ENCODE measurements at regions not wholly inside any gene's neighbourhood (a gene's known extent, or its start where the extent isn't known, plus 50 kb on each side); places are given as distances from the start of the nearest gene placed in this dataset.
"Not testable (repeated sequence)": the region's sequence is repeated elsewhere in the genome, so short reads cannot be mapped to it uniquely, and the experiment has no call there.

DNA sequence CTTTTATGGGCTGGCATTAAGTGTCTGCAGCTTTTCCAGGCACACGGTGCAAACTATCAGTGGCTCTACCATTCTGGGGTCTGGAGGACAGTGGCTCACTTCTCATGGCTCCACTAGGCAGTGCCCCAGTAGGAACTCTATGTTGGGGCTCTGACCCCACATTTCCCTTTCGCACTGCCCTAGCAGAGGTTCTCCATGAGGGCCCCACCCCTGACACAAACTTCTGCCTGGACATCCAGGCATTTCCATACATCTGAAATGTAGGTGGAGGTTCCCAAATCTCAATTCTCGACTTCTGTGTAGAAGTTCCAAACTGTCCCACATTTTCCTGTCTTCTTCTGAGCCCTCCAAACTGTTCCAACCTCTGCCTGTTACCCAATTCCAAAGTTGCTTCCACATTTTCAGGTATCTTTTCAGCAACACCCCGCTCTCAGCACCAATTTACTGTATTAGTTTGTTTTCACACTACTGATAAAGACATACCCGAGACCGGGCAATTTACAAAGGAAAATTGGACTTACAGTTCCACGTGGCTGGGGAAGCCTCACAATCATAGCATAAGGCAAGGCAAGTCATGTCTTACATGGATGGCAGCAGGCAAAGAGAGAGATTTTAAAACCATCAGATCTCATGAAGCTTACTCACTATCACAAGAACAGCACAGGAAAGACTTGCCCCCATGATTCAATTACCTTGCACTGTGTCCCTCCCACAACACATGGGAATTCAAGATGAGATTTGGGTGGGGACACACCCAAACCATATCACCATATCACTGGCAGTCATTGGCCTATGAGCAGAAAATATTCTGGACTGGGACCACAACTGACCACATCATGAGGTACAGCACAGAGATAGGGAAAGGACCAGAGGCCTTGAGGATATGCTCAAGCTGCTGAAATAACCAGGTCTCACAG, 136.8 kb downstream of the TMEM30B start:
- not testable (repeated sequence) for H3K27me3 Mint-ChIP-seq; H3K36me3 Mint-ChIP-seq (ENCODE audit: low read depth); H3K4me1 Mint-ChIP-seq (ENCODE audit: low read depth); H3K27ac Mint-ChIP-seq; DNase-seq; H3K4me3 Mint-ChIP-seq
- peaks cover 20% of the 10 kb centered on the region for H3K9me3 Mint-ChIP-seq

DNA sequence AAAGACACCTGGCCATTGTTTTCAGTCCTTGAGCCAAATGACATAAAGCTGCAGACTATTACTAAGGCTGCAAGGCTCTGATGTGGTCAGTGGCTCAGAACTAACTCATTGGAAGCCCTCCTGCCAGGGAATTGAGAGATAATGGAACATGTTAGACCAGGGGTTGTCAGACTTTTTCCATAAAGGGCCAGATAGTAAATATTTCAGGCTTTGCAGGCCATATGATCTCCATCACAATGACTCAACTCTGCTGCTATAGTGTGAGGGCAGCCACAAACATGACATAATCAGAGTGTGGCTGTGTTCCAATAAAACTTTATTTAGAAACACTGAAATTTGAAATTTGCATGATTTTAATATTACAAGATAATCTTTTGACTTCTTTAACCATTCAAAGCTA, 140.3 kb downstream of the TMEM30B start:
- Mint-ChIP-seq H3K9me3 (peaks cover 20% of the 10 kb centered on the region), H3K4me3 (no peak overlapping the region)

DNA sequence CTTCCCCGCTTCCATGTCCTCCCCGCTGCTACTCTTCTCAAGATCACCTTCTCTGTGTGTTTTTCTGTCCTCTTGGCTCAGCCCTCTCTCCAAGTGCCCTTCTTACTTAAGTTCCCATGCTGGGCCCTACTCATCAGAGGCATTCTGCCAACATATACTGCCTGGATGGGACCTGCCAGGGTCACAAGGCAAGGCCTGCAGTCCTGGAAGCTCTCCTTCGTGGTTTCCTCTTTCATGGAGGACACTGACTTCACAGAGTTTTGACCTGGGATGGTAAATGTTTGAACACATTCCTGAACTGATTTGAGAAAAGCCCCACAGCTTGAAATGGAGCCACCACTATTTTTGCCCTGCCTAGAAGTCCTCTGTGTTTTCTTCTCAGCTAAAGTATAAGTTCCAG, 140.9 kb downstream of the TMEM30B start:
- H3K9me3 Mint-ChIP-seq: peaks cover 18% of the 10 kb centered on the region
- H3K4me3 Mint-ChIP-seq: no peak overlapping the region
- H3K4me1 Mint-ChIP-seq (ENCODE audit: low read depth): no peaks in the 10 kb centered on the region
- DNase-seq: no peak
- H3K27me3 Mint-ChIP-seq: peaks cover 10% of the 10 kb centered on the region
- H3K36me3 Mint-ChIP-seq (ENCODE audit: low read depth): no peaks in the 10 kb centered on the region
- no peak overlapping the region for H3K27ac Mint-ChIP-seq

More for the DNA sequence above, 140.3 kb downstream of the TMEM30B start:
- no peak overlapping the region for H3K27ac Mint-ChIP-seq
- H3K27me3 Mint-ChIP-seq: peaks cover 10% of the 10 kb centered on the region
- no peak for DNase-seq
- no peaks in the 10 kb centered on the region for H3K36me3 Mint-ChIP-seq (ENCODE audit: low read depth)
- H3K4me1 Mint-ChIP-seq (ENCODE audit: low read depth): no peaks in the 10 kb centered on the region

DNA sequence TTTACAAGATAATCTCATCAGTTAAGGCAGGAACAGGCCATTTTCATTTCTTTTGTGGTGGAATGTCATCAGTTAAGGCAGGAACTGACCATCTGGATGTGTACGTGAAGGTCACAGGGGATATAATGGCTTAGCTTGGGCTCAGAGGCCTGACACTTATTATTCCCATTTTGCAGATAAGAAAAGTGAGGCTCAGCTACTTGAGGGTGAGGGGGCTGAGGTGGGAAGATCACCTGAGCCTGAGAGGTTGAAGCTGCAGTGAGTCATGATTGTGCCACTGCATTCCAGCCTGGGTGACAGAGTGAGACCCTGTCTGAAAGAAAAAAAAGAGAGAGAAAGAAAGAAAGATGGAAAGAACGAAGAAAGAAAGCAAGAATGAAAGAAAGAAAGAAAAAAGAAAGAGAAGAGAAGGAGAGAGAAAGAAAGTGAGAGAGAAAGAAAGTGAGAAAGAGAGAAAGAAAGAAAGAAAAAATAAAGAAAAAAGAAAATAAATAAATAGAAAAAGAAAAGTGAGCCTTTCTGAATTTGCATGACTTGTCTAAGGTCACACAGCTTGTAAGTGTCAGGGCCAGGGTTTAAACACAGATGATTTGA, 142.0 kb downstream of the TMEM30B start:
- no peaks in the 10 kb centered on the region for H3K36me3 Mint-ChIP-seq (ENCODE audit: low read depth)
- H3K27ac Mint-ChIP-seq: no peak overlapping the region
- peaks cover 10% of the 10 kb centered on the region for H3K27me3 Mint-ChIP-seq
- H3K4me3 Mint-ChIP-seq: no peak overlapping the region
- DNase-seq: no peak
- peaks cover 9% of the 10 kb centered on the region for H3K9me3 Mint-ChIP-seq
- H3K4me1 Mint-ChIP-seq (ENCODE audit: low read depth): no peaks in the 10 kb centered on the region

DNA sequence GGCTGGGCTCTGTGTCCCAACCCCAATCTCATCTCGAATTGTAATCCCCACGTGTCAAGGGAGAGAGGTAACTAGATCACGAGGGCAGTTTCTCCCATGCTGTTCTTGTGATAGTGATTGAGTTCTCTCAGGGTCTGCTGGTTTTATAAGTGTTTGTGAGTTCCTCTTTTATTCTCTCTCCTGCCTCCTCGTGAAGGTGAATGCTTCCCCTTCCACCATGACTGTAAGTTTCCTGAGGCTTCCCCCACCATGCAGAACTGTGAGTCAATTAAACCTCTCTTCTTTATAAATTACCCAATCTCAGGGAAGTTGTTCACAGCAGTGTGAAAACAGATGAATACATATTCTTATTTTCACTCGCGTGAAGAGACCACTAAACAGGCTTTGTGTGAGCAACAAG, 148.2 kb downstream of the TMEM30B start:
- Mint-ChIP-seq H3K4me3 (no peak overlapping the region), H3K36me3 (ENCODE audit: low read depth) (no peaks in the 10 kb centered on the region)

DNA sequence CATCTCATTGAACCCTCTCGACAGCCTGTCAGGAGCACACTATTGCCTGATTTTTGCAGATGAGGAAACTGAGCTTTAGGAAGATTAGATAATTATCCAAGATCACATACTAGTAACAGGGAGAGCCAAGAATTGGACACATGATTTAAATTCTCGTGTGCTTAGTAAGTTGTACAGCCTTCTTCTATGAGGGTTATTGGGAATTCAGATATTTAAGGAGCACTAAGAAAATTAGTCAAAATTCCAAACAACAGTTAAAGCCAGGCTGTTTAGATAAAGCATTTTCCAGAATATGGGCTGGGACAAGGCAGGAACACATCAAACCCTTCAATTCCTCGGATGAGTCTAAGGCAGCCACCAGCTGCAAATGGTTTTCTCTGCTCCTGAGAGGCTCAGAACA, 148.8 kb downstream of the TMEM30B start:
- Mint-ChIP-seq H3K4me3 (no peak overlapping the region), H3K27me3 (peaks cover 7% of the 10 kb centered on the region), H3K36me3 (ENCODE audit: low read depth) (no peaks in the 10 kb centered on the region), H3K4me1 (ENCODE audit: low read depth) (peaks cover 2% of the 10 kb centered on the region), H3K27ac (no peak overlapping the region), H3K9me3 (no peaks in the 10 kb centered on the region)
- no peak for DNase-seq

More for the DNA sequence above, 148.2 kb downstream of the TMEM30B start:
- Mint-ChIP-seq H3K4me1 (ENCODE audit: low read depth) (peaks cover 2% of the 10 kb centered on the region), H3K27me3 (peaks cover 10% of the 10 kb centered on the region), H3K27ac (no peak overlapping the region), H3K9me3 (no peaks in the 10 kb centered on the region)
- DNase-seq: no peak

DNA sequence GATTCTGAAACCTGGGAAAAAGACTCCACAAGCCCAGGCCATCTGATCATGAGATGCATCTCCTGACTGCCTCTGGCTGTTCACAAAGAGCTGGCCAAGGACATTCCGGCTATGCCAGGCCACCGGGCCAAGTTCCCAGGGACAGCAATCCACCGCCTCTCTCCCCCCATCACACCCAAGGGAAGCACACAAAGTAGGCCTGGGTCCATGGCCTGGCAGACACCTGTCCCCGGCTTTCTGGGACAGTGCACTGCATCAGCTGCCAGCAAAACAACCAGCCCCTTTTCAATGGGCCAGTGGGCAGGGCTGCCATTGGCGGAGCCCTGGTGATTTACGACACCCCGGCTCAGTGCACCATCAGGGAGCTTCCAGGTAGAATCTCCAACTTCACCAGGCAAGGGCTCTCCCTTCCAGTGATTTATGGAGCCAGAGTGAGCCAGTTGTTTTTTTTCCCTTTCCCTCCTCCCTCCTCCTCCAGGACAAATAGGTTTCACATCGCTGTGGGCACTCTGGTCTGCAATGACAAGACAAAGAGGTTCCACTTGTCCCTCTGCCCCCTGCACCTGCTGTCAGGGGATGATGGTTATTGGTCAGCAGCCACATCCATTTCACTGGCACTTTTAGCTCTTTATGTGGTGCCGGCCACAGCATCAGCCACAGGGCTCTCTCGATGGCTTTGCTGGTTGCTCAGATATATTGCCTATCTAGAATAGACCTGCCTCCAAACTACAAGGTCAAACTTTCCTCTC, 149.6 kb downstream of the SLC38A6 start:
- peaks cover 10% of the 10 kb centered on the region for H3K27me3 Mint-ChIP-seq
- H3K4me1 Mint-ChIP-seq (ENCODE audit: low read depth): peaks cover 2% of the 10 kb centered on the region
- no peak overlapping the region for H3K27ac Mint-ChIP-seq
- no peak overlapping the region for H3K4me3 Mint-ChIP-seq
- no peaks in the 10 kb centered on the region for H3K36me3 Mint-ChIP-seq (ENCODE audit: low read depth)
- DNase-seq: no peak
- no peaks in the 10 kb centered on the region for H3K9me3 Mint-ChIP-seq

DNA sequence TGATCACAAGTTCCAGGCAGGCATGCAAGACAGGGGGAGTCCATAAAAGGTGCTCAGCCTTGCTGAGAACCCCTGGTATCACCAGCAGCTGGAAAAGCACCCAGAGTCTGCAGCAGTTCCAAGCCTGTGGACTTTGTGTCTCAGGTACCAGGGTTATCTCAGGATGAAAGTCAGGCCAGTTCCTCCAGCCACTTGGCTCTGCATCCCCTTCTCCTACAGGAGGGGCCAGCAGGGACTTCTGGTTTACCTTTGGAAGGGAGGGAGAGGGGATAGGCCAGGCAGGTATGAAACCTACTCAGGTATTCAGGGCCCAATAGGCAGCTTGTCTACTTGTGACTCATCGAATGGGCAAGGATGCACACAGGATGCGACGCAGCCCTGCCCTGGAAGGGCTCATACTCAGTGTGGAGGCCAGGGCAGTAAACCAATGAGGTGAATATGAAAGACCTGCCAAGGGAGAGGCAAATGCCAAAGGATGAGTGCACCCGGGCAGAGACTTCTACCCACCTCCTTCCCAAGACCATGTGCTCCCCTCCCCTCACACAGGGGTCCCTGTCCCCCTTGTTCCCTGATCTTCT, 148.2 kb downstream of the SLC38A6 start:
- peaks cover 2% of the 10 kb centered on the region for H3K4me1 Mint-ChIP-seq (ENCODE audit: low read depth)
- no peaks in the 10 kb centered on the region for H3K9me3 Mint-ChIP-seq
- H3K4me3 Mint-ChIP-seq: no peak overlapping the region
- peaks cover 19% of the 10 kb centered on the region for H3K27me3 Mint-ChIP-seq
- DNase-seq: no peak
- H3K27ac Mint-ChIP-seq: no peak overlapping the region
- H3K36me3 Mint-ChIP-seq (ENCODE audit: low read depth): no peaks in the 10 kb centered on the region

DNA sequence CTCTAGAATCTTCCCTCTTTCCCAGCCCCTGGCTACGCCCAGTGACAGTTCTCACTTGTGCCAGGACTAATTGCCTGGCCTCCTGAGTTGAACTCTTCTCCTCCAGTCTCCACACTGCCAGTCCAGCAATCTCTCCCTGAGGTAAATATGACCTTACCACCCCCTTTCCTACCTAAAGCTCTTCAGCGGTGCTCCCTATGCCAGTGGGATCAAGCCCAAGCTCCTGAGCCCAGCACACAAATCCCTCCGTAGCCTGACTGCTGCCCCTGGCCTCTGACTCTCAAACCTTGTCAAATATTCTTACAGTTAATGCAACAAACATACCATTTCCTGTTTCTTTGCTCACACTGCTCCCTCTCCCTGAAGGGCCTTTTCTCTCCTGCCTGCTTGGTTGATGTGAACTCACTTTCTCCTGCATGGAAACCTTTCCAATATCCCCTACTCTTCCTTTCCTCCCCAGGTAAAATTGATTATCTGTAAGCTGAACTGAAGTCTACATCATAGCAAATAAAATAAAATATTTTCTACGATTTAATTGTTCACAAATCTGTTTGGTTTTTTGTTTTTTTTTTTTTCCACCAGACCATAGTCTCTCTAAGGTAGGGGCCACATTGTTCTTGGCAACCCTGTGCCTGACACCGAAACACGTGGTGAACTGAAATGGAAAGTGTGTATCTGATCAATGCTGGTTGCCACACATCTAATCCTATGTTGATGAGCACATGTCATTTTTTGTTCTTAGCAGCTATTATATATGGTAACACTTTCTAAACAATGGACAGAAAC, 147.5 kb downstream of the SLC38A6 start:
- Mint-ChIP-seq H3K36me3 (ENCODE audit: low read depth) (no peaks in the 10 kb centered on the region), H3K4me3 (no peak overlapping the region), H3K27ac (no peak overlapping the region), H3K9me3 (no peaks in the 10 kb centered on the region), H3K27me3 (peaks cover 19% of the 10 kb centered on the region), H3K4me1 (ENCODE audit: low read depth) (peaks cover 2% of the 10 kb centered on the region)
- DNase-seq: no peak

DNA sequence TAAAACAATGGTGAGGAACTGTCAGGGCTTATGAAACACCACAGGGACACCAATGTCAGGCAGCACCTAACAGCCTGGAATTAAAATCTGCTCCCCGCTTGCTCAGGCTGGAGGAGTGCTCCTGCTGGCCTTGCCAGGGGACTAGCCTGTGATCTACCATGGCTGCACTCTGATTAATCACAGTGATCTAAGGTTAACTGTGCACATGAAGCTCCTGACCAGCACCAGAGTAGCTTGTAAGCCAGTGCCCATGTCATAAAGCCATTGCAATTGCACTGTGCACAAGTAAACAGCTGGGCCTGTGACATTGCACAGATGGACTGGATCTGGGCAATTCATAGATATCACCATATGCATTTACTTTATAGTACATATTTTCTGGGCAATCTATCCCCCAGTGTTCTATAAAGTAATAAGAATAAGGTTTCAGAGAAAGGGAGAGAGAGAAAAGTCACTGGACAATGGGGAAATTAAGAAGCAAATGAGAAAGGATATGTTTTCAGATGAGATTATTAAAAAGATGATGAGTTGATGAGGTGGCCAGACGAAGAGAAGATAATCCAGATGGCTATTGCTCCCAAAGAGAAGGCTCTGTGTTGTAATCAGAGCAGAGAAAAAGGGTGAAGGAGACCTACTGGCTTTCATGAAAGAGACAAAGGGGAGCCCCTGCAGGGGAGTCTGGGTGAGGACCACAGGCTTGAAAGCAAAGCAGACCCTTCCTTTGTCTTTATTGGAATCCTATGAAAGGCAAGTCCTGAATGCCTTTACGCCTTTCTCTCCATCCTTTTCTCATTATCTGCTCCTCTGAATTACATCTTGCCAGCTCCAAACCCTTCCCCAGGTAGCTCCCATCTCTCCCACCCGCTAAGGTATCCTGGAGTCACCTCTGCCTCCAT, 145.8 kb downstream of the SLC38A6 start:
- H3K4me3 Mint-ChIP-seq: no peak overlapping the region
- no peaks in the 10 kb centered on the region for H3K4me1 Mint-ChIP-seq (ENCODE audit: low read depth)
- no peak for DNase-seq
- no peak overlapping the region for H3K27ac Mint-ChIP-seq
- no peaks in the 10 kb centered on the region for H3K36me3 Mint-ChIP-seq (ENCODE audit: low read depth)
- no peaks in the 10 kb centered on the region for H3K9me3 Mint-ChIP-seq
- peaks cover 19% of the 10 kb centered on the region for H3K27me3 Mint-ChIP-seq

DNA sequence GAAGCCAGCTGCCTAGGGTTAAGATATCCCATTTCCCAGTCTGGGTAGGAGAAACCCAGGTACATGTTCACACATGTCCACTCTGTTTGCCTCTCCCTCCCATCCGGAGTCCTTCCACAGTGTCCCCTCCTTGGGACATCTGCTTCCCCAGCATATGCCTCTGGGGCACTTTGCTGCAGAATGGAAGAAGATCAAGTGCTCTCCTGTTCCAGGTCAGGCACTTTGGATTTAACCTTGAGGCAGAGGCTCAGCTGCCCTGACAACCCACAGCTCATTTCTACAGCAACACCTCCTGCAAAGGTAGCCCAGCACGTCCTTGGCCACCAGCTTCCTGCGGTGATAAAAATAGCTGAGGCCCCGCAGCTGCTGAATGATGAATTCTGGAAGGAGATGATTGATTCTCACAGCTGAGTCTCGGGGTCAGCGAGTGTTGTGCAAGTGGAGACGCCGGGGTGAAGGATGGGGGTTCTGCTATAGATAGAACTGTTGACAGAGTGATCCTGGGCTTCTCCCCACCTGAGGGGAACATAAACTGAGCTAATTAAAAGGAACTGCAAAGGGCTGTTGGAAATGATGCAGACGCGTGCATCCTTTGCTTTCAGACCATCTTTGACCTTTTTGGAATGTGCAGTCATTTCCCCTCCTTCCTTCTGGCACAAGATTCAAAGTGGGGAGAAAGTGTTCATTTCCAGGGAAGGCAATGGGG, 145.0 kb downstream of the SLC38A6 start:
- Mint-ChIP-seq H3K27ac (no peak overlapping the region), H3K27me3 (peaks cover 19% of the 10 kb centered on the region), H3K9me3 (no peaks in the 10 kb centered on the region), H3K4me3 (no peak overlapping the region), H3K36me3 (ENCODE audit: low read depth) (no peaks in the 10 kb centered on the region), H3K4me1 (ENCODE audit: low read depth) (no peaks in the 10 kb centered on the region)
- no peak for DNase-seq

DNA sequence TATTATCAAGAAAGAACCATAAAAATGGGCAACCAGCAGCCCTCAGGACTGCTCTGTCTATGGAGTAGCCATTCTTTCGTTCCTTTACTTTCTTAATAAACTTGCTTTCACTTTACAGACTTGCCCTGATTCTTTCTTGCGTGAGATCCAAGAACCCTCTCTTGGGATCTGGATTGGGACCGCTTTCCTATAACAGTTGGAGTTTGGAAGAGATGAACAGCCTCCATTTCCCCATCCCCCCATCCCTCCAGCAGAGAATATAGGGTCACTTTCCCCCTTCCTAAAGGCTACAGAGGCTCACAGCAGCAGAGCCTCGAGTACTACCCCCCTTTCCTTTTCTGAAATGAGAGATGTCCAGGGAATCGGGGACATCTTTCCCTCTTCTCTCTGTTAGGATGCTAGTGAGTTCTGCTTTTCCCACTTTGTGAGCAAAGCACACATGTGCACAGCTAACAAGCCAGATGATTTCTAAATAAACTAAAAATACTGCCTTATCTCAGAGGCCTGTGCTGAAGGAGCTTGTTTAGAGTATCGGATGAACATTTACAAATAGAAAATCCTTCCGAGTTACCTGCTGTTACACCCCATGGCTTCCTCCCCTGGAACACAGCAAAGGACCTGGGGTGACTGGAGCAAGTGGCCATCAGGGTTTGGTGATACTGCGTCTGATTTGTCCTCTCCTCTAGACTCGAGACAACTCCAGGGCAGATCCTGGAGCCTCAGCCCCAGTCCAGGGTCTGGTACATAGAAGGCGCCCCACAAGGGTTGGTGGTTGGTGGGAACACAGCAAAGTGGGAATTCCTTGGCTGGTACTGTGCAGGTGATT, 144.2 kb downstream of the SLC38A6 start:
- Mint-ChIP-seq H3K36me3 (ENCODE audit: low read depth) (no peaks in the 10 kb centered on the region), H3K4me1 (ENCODE audit: low read depth) (peaks cover 5% of the 10 kb centered on the region), H3K27me3 (peaks cover 19% of the 10 kb centered on the region), H3K27ac (no peak overlapping the region), H3K4me3 (no peak overlapping the region), H3K9me3 (no peaks in the 10 kb centered on the region)
- no peak for DNase-seq

Measured in activated T-cell treated with anti-CD3 and anti-CD28 coated beads, Interleukin-2, amount 50 U/mL, for 24 hours (primary cell).